SK-MEL-5 (cell line): ENCODE measurements at regions not wholly inside any gene's neighbourhood (a gene's known extent, or its start where the extent isn't known, plus 50 kb on each side); places are given as distances from the start of the nearest gene placed in this dataset.

Experiments used
- DNase-seq: peaks from one replicate; pipeline ENCODE4 v3.0.0-alpha.2; 2016; ENCODE audit warnings: low read depth, low spot score
- in situ Hi-C: cut with HindIII; loops from 2 replicates; pipeline ENCODE4 v1.10.0; 2016; ENCODE audit warnings: low sequenced_read_pairs, high pct_unique_total_duplicates, low pct_unique_long_range_greater_than_20kb

DNA sequence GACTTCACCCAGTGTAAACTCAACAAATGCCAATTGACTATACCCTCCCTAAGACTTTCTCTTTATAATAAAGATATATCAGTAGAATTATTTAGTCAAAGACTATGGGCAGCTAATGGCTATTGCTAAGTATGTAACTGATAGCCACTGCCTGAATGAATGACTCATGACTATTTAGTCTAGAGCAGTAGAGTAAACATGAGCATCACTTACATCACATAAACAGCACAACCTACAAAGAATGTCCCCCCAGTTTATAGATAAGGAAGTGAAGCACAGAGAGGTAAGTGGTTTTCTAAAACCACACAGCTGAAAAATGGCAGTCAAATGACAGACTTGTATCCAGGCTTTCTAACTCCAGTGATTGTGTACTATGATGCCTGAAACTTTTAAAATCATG is 507.0 kb downstream of the PPARGC1A start:
- in situ Hi-C loops: no loop called here
- no peak for DNase-seq

DNA sequence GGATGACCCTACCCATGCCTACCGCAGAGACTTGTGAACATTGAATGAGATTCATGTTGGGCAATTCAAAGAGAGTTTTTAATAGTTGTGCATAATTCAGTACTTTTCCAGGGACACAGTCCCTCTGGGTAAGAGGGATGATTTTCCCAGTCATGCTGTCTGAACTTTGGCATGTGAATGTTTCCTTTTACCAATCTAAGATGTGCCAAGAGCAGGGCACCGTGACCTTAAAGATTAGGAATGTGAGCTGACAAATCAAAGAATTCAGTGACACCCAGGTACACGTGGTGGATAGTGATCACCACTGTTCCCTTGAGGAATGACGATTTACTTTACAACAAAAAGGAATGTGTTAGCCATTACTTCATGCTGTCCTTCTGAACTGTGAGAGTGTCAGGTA is 515.6 kb downstream of the PPARGC1A start:
- in situ Hi-C loops: no loop called here
- DNase-seq: peak; percentile 13

DNA sequence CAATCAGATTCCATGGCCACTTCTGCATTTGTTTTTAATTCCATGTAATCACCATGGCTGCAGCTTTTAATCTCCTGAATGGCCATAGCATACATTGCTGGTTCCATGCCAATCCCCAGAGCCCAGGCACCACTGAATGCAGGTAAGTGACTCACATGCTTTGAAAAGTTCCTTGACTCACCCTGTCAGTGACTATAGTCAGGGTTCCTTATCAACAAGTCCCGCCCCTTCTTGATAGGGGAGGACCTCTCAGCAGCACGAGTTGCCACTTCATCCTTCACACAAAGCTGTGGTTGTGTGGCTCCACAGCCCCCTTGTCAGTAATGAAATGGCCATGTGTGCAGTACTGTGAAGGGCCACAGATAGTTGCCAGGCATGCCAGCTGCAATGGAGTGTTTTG is 516.6 kb downstream of the PPARGC1A start:
- in situ Hi-C loops: no loop called here
- DNase-seq: peak; percentile 80

DNA sequence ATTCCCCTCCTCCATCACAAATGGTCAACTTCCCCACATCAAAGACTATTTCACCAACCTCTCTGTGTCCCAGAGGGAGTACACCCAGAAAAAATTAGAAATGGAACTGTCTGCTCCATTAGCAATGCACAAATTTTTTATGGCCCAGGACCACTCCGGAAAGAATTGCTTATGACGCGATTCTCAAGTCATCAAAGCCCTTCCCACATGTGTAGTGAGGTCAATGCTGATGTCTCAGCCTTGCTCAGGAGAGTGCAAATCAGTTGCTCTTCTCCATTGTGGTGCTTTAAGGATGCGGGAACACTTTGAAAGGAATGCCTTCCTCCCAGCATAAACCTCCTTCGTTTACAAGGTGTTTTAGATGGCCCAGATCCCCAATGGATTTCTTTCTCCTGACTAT is 518.3 kb downstream of the PPARGC1A start:
- in situ Hi-C loops: no loop called here
- DNase-seq: no peak

DNA sequence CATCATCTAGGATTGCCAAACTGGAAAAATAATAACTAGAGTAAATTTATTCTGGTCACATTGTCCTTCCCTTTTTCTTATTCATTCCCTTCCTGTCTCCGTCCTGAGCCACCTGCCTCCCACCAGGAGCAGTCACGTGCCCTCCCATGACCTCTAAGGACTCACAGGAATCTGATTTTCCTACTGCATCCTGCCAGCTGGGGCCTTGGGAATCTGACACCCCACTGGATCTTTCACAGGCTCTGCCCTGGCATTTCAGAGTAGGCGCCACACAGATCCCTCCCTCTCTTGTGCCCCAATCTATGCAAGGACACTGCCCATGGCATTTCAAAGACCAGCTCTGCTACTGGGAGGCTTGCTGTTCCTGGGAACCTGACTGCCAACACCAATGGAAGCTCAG is 520.5 kb downstream of the PPARGC1A start:
- DNase-seq: peak; percentile 15
- in situ Hi-C loops: no loop called here

DNA sequence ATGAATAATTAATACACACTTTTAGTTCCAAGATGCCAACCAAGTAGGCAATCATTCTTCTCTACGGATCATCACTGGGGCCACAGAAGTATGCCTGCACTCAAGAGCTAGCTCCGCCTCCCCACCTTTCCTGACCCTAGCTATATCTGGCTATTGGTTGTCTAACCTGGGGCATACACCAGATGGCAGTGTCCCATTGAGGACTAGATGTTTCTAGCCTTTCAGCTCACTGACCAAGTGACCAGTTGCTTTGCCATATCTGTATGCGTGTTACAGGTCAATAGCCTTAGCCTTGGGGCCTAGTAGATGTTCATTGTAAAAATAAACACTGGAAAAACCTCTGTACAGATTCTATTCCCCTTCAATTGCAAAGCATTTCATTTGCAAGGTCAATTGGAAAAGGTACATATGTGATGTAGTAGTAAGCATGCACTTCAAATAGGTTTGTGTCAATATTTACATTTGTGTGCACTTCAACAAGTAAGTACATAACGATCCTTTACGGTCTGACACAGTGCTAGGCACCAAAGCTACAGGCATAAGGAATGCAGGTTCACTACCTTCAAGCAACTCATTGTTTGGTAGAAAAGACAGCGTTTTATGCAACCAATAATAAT is 521.7 kb downstream of the PPARGC1A start:
- in situ Hi-C loops: no loop called here
- DNase-seq: peak; percentile 82

DNA sequence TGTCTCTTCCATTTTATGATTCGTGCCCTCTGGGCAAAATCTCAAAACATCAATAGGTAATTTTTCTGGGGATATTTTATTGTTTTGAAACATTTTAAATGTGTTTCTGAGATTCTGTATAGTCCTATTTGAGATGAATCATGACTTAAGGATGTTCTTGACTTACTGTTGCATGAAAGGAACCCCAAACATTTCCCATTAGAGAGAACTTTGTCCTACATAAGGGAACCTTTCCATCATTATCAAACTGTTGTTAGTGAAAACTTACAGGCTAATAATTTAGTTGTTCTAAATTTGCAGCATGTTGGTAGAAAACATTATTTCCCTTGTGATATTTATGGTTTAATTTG is 523.3 kb downstream of the PPARGC1A start:
- DNase-seq: no peak
- in situ Hi-C loops: no loop called here

DNA sequence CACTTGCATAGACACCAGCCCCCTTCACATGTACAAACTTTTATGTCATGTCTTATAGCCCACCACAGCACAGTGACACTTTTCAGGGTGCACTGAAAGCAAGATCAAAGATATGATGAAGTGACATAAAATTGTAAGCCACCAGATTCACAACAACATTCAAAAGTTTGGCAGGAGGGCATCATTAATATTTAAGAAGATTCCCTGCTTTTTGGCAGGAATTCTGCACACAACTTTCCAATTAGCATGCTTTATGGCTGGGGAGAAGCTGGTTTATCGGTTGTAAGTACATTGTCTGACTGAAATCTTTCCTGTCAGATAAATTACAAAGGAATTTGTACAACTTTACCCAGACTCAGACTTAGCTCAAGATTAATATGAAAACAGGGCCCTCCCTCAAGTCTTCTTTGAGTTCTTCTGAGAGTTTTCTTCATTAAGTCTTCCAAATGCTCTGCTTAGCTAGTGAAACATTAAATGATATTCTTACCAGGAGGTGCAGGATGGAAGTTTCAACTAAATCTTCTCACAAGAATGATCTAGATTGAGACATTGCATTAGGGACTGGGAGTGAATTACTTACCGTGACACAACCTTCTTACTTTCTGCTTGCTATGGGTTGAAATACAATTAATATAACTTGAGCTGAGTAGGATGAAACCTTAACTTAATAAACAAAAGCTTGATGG is 523.8 kb downstream of the PPARGC1A start:
- in situ Hi-C loops: no loop called here
- no peak for DNase-seq

DNA sequence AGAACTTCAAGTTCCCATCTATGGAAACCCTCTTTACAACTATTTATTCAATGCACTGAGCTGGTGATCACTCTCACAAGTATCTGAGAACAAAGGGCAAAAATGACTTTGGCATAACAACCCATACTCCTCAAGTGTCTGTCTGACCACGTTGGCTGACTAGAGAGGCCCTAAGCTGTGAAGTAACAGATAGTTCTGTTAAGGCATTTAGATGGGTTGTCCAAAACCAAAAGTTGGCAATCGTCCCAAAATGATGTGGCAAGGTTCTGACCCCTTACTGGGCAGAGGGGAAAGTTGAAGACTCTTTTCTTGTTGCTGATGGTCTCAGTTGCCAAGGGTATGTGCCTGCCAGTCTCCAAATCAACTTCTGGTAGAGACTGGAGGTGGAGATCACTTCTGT is 524.8 kb downstream of the PPARGC1A start:
- no peak for DNase-seq
- in situ Hi-C loops: no loop called here

DNA sequence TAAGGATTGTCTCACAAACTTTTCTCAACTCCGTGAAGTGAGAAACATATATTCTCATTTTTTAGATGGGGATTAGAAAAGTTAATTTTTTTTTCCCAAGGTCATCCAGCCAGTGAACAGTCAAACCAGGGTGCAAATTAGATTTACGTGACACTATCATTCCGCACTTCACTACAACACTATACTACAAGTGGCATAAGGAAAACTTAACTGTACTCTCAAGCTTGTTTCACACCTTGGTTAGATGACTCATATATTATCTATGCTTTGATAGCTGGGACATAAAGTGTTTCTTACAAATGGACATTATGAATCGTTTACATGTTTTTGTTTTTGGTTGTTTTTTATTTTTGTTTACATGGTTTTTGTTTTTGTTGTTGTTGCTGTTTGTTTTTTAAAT is 525.7 kb downstream of the PPARGC1A start:
- DNase-seq: no peak
- in situ Hi-C loops: no loop called here

DNA sequence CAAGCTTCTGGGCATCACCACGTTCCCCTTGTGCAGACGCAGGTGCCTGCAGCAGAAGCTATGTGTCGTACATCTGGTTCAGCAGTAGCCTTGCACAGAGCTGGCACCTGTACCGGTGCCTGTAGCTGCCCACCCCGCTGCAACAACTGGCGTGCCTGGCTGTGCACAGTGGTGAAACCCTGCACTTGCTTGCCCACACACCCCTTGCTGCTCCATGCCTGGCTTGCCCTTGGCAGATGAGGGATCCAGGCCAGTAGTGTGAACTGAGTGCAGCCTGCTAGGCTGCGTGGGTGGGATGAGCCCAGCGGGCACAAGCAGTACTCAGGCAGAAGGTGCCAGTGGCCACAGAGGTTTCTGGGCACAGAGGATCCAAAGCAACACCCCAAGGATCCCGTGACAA is 528.4 kb downstream of the PPARGC1A start:
- in situ Hi-C loops: no loop called here
- DNase-seq: no peak

DNA sequence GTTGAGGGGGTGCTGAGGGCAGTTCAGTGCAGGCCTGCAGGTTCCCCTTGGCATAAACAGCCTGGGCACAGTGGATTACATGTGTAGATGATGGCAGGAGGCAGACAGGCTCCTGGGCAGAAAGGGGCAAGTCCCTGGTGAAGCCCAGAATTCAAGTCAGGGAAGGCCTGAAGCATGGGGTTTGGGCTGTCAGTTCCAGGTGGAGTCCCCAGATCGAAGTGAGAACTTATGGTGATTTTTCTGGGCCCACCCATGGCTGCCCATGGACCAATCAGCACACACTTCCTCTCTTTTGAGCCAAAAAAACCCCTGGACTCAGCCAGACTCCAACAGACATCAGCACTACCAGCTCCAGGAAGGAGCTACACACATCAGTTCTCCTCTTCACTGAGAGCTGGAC is 529.1 kb downstream of the PPARGC1A start:
- DNase-seq: no peak
- in situ Hi-C loops: no loop called here

DNA sequence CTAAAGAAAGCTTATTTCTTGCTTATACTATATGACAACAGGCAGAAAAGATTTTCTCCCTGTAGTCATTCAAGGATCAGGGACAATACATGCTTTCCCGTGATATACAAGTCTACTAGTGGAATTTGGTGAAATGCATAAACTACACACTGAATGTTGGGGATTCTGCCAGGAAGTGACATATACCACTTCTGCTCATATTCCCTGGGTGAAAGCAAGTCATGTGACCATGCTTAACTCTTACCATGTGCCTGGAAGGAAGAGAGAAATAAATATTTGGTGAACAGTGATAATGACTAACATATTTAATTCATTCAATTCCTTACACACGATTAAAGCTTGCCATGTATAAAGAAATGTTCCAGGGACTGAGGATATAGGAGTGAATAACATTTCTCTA is 534.6 kb downstream of the PPARGC1A start:
- no peak for DNase-seq
- in situ Hi-C loops: no loop called here

DNA sequence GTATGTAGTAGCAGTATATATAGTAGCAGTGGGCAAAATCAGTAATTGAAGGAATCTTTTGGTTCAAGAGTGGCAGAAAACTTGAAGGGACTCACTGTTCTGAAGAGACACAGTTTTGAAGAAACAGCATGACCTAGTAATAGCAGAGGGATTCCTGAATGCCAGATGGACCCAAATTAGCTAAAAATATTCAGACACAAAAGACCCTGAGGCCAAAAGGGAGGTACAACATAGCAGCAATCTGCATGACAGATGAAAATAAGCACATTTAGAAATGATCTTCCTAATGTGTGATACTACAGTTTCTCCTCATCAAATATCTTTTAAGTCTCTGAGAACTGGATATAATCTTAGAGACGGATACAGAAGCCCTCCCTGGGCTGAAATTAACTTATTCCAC is 536.6 kb downstream of the PPARGC1A start:
- in situ Hi-C loops: no loop called here
- no peak for DNase-seq

DNA sequence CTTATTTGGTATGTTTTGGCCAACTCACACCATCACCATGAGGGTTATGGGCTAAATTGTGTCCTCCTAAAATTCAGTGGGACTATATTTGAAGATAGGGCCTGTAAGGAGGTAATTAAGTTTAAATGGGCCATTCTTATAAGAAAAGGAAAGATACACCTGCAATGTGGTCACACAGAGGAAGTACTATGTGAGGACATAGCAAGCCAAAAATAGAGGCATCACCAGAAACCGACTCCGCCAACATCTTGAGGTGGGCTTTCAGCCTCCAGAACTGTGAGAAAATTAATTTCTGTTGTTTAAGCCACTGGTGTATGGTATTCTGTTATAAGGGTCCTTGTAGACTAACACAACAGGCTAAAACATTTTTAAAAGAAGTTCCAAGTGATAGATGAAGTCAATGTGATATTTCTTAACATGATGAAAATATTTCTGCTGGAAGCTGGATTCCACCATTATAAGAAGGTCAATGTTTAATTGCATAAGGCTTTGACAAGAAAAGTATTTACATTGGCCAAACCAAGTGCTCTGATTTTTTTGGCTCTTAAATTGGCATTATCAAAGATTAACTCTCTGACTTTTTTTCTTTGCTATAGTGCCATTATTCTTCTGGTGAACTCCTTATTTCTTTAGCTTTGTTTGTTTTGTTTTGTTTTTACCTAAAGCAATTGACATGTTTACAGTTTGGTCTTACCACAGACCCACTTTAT is 540.9 kb downstream of the PPARGC1A start:
- no peak for DNase-seq
- in situ Hi-C loops: no loop called here

DNA sequence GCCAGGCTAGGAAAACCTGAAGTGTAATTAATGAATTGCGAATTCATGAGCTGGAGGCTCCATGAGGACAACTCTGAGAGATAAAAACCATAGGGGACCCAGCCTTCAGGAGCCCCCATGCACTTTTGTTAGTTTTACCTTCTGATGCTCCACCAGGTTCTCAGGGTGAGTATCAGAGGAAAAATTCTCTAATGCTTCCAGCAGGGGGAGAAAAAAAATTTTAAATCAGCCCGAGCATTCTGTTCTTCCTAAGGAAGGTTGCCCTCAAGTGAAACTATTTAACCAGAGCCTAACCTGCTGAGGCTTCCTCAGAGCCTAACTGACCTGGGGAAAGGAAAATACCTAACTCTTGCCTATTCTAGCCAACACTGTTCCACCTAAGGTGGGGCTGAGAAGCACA is 552.6 kb downstream of the PPARGC1A start:
- DNase-seq: peak; percentile 39
- in situ Hi-C loops: no loop called here

DNA sequence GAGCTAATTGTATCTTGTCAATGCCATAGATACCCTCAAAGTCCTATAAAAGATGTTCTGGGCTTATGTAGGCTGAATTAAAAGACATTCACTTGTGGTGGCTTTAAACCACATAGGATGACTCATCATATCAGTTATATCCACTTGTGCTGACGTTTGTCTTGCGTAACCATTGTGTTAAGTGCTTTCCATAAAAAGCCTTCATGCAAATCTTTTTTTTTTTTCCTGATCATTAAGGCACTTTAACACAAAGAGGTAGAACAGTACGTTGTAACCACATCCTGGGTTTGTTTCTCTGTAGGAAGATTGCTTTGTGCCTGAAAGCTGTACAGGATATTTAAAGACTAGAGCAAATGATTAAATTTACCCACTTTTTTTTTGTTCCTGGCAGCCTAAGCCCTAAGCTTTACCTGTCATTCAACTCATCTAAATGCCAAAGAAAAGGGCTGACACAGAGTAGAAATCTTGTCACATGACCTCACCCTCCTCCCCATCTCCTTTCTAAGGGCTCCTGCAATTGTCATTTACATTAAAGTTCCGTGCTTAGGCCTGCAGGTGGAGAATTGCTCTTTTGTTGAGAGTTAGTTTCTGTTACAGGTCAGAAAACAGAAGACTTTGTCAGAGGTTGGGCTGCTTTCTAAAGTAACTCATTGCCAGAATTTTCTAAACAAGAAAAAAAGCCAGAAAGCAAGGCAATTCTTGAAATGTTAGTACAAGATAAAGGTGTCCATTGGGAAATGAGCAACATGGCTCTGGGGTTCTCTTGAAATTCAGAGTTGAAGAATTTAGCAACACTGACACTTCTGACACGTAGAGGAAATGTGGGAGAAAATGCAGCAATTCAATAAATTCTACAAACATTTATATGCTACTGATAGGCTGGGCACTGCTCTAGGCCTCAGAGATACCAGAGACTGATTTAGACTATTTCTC is 555.6 kb downstream of the PPARGC1A start:
- DNase-seq: peak; percentile 85
- in situ Hi-C loops: no loop called here

DNA sequence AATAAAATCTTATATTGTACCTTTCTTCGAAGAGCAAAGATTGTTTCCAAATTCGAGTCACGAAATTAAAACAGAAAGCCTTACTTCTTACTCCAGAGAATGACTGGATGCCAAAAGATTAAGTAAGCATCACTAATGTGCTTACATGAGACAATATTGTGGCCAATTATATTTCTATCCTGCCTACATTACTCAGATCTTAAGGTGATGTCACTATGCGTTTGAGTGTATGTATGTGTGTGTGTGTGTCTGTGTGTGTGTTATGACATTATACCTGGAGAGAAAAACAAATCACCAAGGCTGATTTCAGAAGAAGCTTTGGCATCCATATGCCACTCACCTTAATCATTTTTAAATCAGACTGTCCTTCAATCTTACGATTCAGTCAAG is 556.3 kb downstream of the PPARGC1A start:
- in situ Hi-C loops: no loop called here
- no peak for DNase-seq
